ENCODE measurements at regions not wholly inside any gene's neighbourhood (a gene's known extent, or its start where the extent isn't known, plus 50 kb on each side); places are given as distances from the start of the nearest gene placed in this dataset.

DNA sequence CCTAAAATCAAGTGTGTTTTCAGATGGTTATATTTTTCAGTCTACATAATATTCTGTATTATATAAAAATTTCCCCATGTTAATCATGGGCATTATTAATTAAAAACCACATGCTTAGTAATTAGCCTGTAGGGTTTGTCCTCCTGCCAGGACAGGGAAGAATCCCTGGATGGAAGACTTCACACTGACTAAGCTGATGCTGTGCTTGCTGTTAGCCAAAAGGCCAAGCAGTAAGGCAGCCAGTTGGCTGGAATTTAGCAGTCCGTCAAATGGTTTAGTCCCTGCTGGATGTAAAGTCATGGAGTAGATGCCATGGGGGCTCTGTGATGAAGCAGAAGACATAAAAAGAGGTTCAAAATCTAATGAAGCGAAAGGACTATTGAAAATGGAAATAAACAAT, 168.0 kb upstream of the OBI1 start:
- H3K9me3 ChIP-seq (replicated peaks), result no peaks in the 10 kb centered on the region
- DNase-seq, result no peak
- H3K36me3 ChIP-seq, result no peaks in the 10 kb centered on the region
- TF ChIP-seq, protein P1, sequence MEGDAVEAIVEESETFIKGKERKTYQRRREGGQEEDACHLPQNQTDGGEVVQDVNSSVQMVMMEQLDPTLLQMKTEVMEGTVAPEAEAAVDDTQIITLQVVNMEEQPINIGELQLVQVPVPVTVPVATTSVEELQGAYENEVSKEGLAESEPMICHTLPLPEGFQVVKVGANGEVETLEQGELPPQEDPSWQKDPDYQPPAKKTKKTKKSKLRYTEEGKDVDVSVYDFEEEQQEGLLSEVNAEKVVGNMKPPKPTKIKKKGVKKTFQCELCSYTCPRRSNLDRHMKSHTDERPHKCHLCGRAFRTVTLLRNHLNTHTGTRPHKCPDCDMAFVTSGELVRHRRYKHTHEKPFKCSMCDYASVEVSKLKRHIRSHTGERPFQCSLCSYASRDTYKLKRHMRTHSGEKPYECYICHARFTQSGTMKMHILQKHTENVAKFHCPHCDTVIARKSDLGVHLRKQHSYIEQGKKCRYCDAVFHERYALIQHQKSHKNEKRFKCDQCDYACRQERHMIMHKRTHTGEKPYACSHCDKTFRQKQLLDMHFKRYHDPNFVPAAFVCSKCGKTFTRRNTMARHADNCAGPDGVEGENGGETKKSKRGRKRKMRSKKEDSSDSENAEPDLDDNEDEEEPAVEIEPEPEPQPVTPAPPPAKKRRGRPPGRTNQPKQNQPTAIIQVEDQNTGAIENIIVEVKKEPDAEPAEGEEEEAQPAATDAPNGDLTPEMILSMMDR (IDR thresholded peaks at IDR 0.05; ENCODE audit: borderline replicate concordance), result no peak
- peaks cover 8% of the 10 kb centered on the region for H3K27me3 ChIP-seq (ENCODE audit: low read depth)
- intact Hi-C loops (cut with micrococcal nuclease), result no loop called here
- no peaks in the 10 kb centered on the region for H3K4me1 ChIP-seq
- no peak overlapping the region for H3K27ac ChIP-seq (replicated peaks)
- H3K4me3 ChIP-seq, result no peak overlapping the region

DNA sequence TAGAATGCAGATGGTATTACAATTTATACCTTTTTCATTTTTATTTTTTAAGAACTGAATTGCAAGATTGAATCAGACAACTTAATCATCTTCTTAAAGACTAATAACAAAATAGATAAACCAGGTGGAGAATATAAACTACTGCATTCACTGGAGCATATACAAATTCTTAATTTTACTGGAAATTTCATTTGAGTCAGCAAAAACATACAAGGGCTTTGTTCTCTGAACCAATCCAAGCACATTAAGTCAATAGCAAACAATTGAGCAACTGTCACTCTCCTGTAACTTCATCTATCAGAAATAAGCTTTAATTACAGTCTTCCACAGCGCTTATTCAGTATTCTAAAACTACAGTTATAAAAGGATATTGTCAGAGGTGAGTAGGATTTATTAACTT, 167.4 kb upstream of the OBI1 start:
- TF ChIP-seq, protein P1 (IDR thresholded peaks at IDR 0.05; ENCODE audit: borderline replicate concordance), result no peak
- Histone ChIP-seq H3K4me3 (no peak overlapping the region), H3K4me1 (no peaks in the 10 kb centered on the region), H3K36me3 (no peaks in the 10 kb centered on the region), H3K27me3 (ENCODE audit: low read depth) (peaks cover 8% of the 10 kb centered on the region), H3K9me3 (replicated peaks) (no peaks in the 10 kb centered on the region), H3K27ac (replicated peaks) (no peak overlapping the region)
- no peak for DNase-seq
- intact Hi-C loops (cut with micrococcal nuclease), result no loop called here

DNA sequence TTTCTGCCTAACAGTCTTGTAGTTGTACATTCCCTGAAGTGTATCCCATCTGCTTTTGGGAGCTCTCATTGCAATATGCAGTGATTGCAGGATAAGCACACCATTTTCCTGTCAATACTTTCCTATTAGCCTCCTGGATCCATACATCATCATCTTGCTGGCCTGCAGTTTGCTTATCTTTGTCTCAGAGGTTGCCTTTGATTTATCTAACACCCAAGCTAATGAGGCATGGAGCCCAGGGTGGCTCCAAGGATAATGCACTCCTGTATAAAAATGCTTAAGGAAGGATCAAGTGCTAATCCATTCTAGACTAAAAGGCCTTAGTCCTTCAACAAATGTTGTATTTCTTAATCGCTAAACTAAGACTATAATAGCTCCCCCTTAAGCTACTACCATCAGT, 161.6 kb upstream of the OBI1 start:
- no peaks in the 10 kb centered on the region for H3K4me1 ChIP-seq
- H3K36me3 ChIP-seq, result no peaks in the 10 kb centered on the region
- peaks cover 10% of the 10 kb centered on the region for H3K27me3 ChIP-seq (ENCODE audit: low read depth)
- H3K4me3 ChIP-seq, result no peak overlapping the region
- intact Hi-C loops (cut with micrococcal nuclease), result no loop called here
- no peaks in the 10 kb centered on the region for H3K9me3 ChIP-seq (replicated peaks)
- TF ChIP-seq, protein P1 (IDR thresholded peaks at IDR 0.05; ENCODE audit: borderline replicate concordance), result no peak
- no peak overlapping the region for H3K27ac ChIP-seq (replicated peaks)
- DNase-seq, result no peak

DNA sequence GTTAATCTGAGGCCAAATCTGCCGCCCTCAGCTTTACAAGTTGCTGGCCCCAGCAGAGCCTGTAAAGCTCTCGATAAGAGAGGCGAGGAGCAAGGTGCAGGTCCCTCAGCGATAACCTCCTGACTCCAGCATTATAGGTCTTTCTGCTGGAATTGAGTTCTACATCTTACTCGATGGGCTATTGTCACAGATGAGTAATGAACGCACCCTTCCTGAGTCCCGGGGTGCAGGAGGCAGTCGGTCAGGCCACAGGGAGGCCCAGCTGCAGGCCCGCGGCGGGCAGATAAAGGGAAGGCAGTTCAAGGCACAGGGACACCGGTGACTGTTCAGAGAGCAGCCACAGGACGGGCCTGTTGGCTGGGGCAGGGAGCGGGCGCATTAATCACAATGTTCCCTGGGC, 157.6 kb upstream of the OBI1 start:
- Histone ChIP-seq H3K9me3 (replicated peaks) (no peaks in the 10 kb centered on the region), H3K27me3 (ENCODE audit: low read depth) (peaks cover 17% of the 10 kb centered on the region), H3K36me3 (no peaks in the 10 kb centered on the region), H3K4me3 (no peak overlapping the region), H3K27ac (replicated peaks) (no peak overlapping the region), H3K4me1 (no peaks in the 10 kb centered on the region)
- no peak for DNase-seq
- TF ChIP-seq, protein P1 (IDR thresholded peaks at IDR 0.05; ENCODE audit: borderline replicate concordance), result no peak
- intact Hi-C loops (cut with micrococcal nuclease), result no loop called here

DNA sequence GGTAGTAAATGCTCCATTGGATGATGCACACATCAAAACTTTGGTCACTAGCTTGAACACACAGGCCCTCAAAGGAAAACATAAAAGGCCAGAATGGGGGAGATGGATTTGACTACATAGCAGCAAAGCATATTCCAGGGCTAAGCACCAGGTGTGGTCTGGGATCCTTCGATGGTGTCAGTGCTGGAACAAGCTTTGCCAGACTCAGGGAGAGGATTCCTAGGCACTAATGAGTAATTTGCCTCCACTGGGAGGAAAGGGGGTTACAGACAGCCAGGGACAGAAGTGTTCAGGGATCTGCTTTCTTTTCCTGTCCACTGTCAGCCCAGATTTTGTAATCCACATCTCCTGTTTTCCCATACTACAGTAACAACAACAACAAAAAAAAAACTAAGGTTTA, 157.2 kb upstream of the OBI1 start:
- Histone ChIP-seq H3K9me3 (replicated peaks) (no peaks in the 10 kb centered on the region), H3K27ac (replicated peaks) (no peak overlapping the region), H3K4me1 (no peaks in the 10 kb centered on the region), H3K4me3 (no peak overlapping the region), H3K36me3 (no peaks in the 10 kb centered on the region), H3K27me3 (ENCODE audit: low read depth) (peaks cover 17% of the 10 kb centered on the region)
- TF ChIP-seq, protein P1 (IDR thresholded peaks at IDR 0.05; ENCODE audit: borderline replicate concordance), result no peak
- intact Hi-C loops (cut with micrococcal nuclease), result no loop called here
- no peak for DNase-seq

DNA sequence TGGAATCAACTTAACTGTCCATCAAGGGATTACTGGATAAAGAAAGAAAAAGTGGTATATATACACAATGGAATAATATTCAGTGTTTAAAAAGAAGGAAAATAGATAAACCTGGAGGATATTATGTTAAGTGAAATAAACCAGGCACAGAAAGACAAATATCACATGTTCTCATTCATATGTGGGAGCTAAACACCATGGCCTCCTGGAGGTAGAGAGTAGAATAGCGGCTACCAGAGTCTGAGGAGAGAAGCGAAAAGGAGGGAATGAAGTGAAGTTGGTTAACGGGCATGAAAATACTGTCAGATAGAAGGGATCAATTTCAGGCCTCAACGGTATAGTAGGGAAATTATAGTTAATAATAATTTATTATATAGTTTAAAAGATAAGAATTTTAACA, 147.5 kb upstream of the OBI1 start:
- Histone ChIP-seq H3K27ac (replicated peaks) (no peak overlapping the region), H3K9me3 (replicated peaks) (peaks cover 4% of the 10 kb centered on the region), H3K4me3 (no peak overlapping the region), H3K27me3 (ENCODE audit: low read depth) (no peaks in the 10 kb centered on the region), H3K4me1 (no peaks in the 10 kb centered on the region), H3K36me3 (no peaks in the 10 kb centered on the region)
- intact Hi-C loops (cut with micrococcal nuclease), result no loop called here
- no peak for DNase-seq
- TF ChIP-seq, protein P1 (IDR thresholded peaks at IDR 0.05; ENCODE audit: borderline replicate concordance), result peak; percentile 33

Measured in left ventricle myocardium inferior (tissue), 1 donor.